Right lobe of liver (tissue), 6 donors: ENCODE measurements at regions not wholly inside any gene's neighbourhood (a gene's known extent, or its start where the extent isn't known, plus 50 kb on each side); places are given as distances from the start of the nearest gene placed in this dataset.

Experiments used
- ATAC-seq, 4 donors: fragments of 200-7000 bp; cut with Tn5 transposase; one replicate each; pipeline ENCODE4 v1.9.1; 2020; ENCODE audit warnings: mild to moderate bottlenecking in 4 of 4, moderate library complexity in 4 of 4
- DNase-seq, 3 donors: peaks; one replicate each; pipeline ENCODE4 v3.0.0-alpha.2; 2020
- H3K27ac ChIP-seq, 3 donors: fragments of 200-600 bp; one replicate each; pipeline ENCODE4 v1.8.0; 2022
- H3K27me3 ChIP-seq, 2 donors: fragments of 200-600 bp; one replicate each; pipeline ENCODE4 v1.8.0; 2022
- H3K36me3 ChIP-seq, 4 donors: fragments of 200-600 bp; sonication (generic) in 1 of 4; one replicate each; pipeline versions ENCODE4 v1.5.1 to v1.8.0; 2017 to 2022; ENCODE audit warnings: control low read depth in 1 of 4
- H3K4me1 ChIP-seq, 4 donors: fragments of 200-600 bp; sonication (generic) in 1 of 4; one replicate each; pipeline versions ENCODE4 v1.5.1 to v1.8.0; 2017 to 2022; ENCODE audit warnings: control low read depth in 1 of 4
- H3K4me3 ChIP-seq, 3 donors: fragments of 200-600 bp; one replicate each; pipeline ENCODE4 v1.8.0; 2022
- H3K9me3 ChIP-seq, 4 donors: fragments of 200-600 bp; sonication (generic) in 1 of 4; one replicate each; pipeline versions ENCODE4 v1.5.1 to v1.8.0; 2017 to 2022; ENCODE audit warnings: control low read depth in 1 of 4
- POLR2A ChIP-seq: fragments of 450-650 bp; IDR thresholded peaks from one replicate; pipeline ENCODE4 v1.6.1; 2017; ENCODE audit warnings: antibody characterized with exemption, mild to moderate bottlenecking
- WGBS: methylation state at CpG from one replicate; pipeline ENCODE4 v1.1.6; 2018; ENCODE audit warnings: low coverage, low lambda C conversion rate; ENCODE audit not compliant: insufficient coverage; ENCODE audit errors: missing lambda C conversion rate; 5-methylcytosine and 5-hydroxymethylcytosine counted together
- intact Hi-C, 2 donors: fragments of 100-400 bp; cut with DNase I; formaldehyde crosslinking; loops; one replicate each; pipeline versions ENCODE4 v1.11.2 to v1.14.1; 2022
- TF ChIP-seq, protein P1 (sequence below), 4 donors: fragments of 200-600 bp in 3 of 4; fragments of 450-650 bp in 1 of 4; IDR thresholded peaks; one replicate each; pipeline versions ENCODE4 v1.5.1 to v1.8.0; 2016 to 2022; ENCODE audit warnings: antibody characterized with exemption in 4 of 4, mild to moderate bottlenecking in 2 of 4
- donor health status: DM: no; HTN: yes; CAD: no.
- donor health status: DM: no; HTN: no; CAD: no.
- donor health status: DM: no; HTN: no; CAD: no.
- donor health status: DM: no; HTN: yes; CAD: no.
- donor health status: DM: no; HTN: yes; CAD: no.

DNA sequence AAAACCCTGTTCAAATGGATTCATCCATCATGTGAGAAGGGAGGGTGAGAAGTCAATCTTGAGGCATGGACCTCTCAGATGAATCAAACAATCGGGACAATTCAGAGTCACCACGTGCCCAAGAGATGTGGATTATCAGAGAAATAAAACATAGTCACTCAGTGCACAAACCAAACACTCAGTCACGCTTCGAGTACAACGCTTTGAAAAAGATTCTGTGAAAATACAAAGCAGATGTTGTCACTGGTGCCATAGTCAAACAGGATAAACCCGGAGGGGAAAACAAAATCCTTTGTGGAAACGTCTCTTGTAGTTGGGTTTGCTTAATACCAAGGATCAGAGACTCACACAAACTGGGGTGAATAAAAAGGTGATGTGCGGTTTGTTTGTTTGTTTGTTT lies 188.4 kb downstream of the RRAGC start:
- DNase-seq (no peak), ATAC-seq (no peak)
- Histone ChIP-seq H3K4me3 (no peak overlapping the region), H3K9me3 (no peaks in the 10 kb centered on the region), H3K27ac (no peak overlapping the region), H3K4me1 (no peaks in the 10 kb centered on the region), H3K27me3 (no peaks in the 10 kb centered on the region), H3K36me3 (no peaks in the 10 kb centered on the region)
- 60% methylated on average over 8 of the region's 8 CpGs for WGBS
- no peak for TF ChIP-seq POLR2A
- TF ChIP-seq, protein P1, sequence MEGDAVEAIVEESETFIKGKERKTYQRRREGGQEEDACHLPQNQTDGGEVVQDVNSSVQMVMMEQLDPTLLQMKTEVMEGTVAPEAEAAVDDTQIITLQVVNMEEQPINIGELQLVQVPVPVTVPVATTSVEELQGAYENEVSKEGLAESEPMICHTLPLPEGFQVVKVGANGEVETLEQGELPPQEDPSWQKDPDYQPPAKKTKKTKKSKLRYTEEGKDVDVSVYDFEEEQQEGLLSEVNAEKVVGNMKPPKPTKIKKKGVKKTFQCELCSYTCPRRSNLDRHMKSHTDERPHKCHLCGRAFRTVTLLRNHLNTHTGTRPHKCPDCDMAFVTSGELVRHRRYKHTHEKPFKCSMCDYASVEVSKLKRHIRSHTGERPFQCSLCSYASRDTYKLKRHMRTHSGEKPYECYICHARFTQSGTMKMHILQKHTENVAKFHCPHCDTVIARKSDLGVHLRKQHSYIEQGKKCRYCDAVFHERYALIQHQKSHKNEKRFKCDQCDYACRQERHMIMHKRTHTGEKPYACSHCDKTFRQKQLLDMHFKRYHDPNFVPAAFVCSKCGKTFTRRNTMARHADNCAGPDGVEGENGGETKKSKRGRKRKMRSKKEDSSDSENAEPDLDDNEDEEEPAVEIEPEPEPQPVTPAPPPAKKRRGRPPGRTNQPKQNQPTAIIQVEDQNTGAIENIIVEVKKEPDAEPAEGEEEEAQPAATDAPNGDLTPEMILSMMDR (IDR thresholded peaks at IDR 0.05), result no peak
- intact Hi-C loops, result no loop called here

DNA sequence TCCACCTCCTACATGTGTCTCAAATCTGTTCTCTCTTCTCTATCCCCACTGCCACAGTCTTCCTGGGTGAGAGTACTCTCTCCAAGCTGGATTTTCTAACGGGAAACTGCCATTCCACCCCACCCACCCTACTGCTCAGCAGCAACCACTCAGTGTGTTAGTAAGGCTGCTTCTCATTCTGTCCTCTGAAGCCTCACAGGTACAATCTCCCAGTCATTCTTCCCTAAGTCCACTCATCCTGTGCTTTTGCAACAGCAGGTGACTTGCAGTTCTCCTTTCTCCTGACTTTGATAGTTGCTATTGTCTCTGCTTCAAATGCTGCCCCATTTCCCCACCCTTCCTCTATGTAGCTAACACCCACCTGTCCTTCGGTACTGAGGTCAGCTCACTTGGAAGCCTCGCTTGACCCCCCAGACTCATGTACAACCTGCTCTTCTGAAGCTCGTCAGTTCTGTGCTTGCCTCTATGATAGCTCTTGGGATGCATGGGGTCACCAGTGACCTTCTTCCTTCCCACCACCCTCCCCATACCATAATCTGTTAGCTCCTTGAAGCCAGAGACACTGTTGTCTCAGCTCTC lies 188.9 kb downstream of the RRAGC start:
- Histone ChIP-seq H3K27me3 (no peaks in the 10 kb centered on the region), H3K27ac (no peak overlapping the region), H3K4me1 (no peaks in the 10 kb centered on the region), H3K9me3 (no peaks in the 10 kb centered on the region), H3K36me3 (no peaks in the 10 kb centered on the region), H3K4me3 (no peak overlapping the region)
- DNase-seq (no peak), ATAC-seq (no peak)
- WGBS, result 57% methylated on average over 4 of the region's 4 CpGs
- intact Hi-C loops, result no loop called here
- no peak for TF ChIP-seq POLR2A
- TF ChIP-seq, protein P1 (IDR thresholded peaks at IDR 0.05), result no peak

DNA sequence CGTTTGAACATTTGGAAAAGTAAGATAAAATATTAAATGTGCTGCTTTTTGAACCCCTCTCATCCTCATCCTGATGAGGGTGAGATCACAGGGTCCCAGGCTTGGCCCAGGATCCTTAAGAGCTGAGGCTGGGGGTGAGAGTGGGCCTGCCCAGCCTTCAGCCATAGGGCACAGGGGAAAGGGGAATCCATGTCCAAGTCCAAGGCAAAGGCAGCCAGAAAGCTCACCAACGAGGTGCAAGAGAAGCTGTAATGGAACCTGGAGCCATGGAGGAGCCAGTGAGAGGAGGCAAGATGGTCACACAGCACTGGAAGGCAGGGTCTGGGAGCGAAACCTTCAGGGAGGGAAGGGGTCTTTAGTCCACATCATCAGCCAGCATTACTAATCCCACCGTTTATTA lies 191.9 kb downstream of the RRAGC start:
- DNase-seq, result no peak
- Histone ChIP-seq H3K27ac (no peak overlapping the region), H3K27me3 (no peaks in the 10 kb centered on the region), H3K36me3 (no peaks in the 10 kb centered on the region), H3K4me3 (no peak overlapping the region), H3K9me3 (no peaks in the 10 kb centered on the region), H3K4me1 (no peaks in the 10 kb centered on the region)
- no peak for ATAC-seq
- TF ChIP-seq, protein P1 (IDR thresholded peaks at IDR 0.05), result no peak
- no peak for TF ChIP-seq POLR2A
- 42% methylated on average over 4 of the region's 4 CpGs for WGBS
- intact Hi-C loops, result no loop called here

DNA sequence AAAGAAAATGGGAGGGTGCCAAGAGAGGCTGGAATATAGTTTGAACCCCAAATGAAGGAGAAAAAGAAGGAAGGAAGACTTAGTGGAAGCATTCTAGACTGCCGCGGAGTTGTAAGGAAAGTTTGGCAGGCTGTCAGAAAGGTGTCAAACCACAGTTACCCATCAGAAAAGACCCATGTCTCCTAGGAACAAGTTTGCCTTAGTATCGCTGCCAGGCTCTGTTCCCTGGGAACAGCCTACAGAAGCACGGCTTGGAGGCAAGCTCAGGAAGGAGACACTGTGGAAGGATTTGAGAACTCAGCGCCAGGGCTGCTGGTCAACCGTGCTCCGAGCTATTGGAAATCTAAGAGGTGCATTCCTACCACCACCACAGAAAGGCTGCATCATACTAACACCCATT lies 197.4 kb downstream of the RRAGC start:
- intact Hi-C loops, result no loop called here
- 31% methylated on average over 4 of the region's 7 CpGs for WGBS
- no peaks in the 10 kb centered on the region for H3K36me3 ChIP-seq
- no peaks in the 10 kb centered on the region for H3K27me3 ChIP-seq
- H3K27ac ChIP-seq, result no peak overlapping the region
- no peaks in the 10 kb centered on the region for H3K4me1 ChIP-seq
- H3K4me3 ChIP-seq, result no peak overlapping the region
- TF ChIP-seq, protein P1 (IDR thresholded peaks at IDR 0.05), result no peak
- no peak for TF ChIP-seq POLR2A
- ATAC-seq, result no peak
- no peak for DNase-seq
- H3K9me3 ChIP-seq, result no peaks in the 10 kb centered on the region

DNA sequence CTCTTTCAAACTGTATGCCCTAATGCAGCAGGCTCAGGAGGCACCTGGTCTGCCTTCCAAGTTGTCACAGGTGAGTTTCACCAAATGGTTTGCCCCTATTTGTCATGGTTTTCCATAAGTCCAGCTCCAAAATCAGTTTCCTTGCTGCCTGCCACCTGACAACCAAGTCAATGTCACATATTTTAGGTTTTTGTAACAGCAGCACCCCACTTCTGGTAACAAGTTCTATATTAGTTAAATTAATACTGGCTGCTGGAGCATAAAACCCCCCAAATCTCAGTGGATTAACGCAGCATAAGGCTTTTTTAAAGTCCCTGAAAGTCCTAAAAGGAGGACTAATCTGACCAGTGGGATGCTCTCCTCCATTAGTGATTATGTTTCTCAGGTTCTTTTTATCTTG lies 200.7 kb downstream of the RRAGC start:
- DNase-seq (no peak), ATAC-seq (no peak)
- TF ChIP-seq POLR2A, result no peak
- TF ChIP-seq, protein P1 (IDR thresholded peaks at IDR 0.05), result no peak
- Histone ChIP-seq H3K36me3 (no peaks in the 10 kb centered on the region), H3K4me3 (no peak overlapping the region), H3K27me3 (no peaks in the 10 kb centered on the region), H3K9me3 (no peaks in the 10 kb centered on the region), H3K4me1 (no peaks in the 10 kb centered on the region), H3K27ac (no peak overlapping the region)
- 6% methylated on average over 1 of the region's 1 CpG for WGBS
- intact Hi-C loops, result no loop called here
